ENCODE measurements at regions not wholly inside any gene's neighbourhood (a gene's known extent, or its start where the extent isn't known, plus 50 kb on each side); places are given as distances from the start of the nearest gene placed in this dataset.

- Mint-ChIP-seq H3K36me3 (peaks cover 60 to 70% of the 10 kb centered on the region in 2 donors), H3K4me3 (no peak overlapping the region), H3K27ac (peak overlapping the region in 1 of 7 donors; percentile 19), H3K27me3 (ENCODE audit: low read depth in 3 of 3) (no peaks in the 10 kb centered on the region), H3K4me1 (peaks cover 73% of the 10 kb centered on the region), H3K9me3 (no peaks in the 10 kb centered on the region)
- H4K20me1 ChIP-seq (ENCODE audit: insufficient read depth, low read length), result peaks cover 100% of the 10 kb centered on the region
- peak in 1 of 3 donors; percentile 27 for DNase-seq
- H3K27ac ChIP-seq (ENCODE audit: low read depth in 1 of 2, low read length in 2 of 2), result no peak overlapping the region
- H3K36me3 ChIP-seq (replicated peaks in 1 of 2; ENCODE audit: control insufficient read depth in 1 of 2, insufficient read depth in 2 of 2, low read length in 2 of 2), result peaks cover 16 to 23% of the 10 kb centered on the region in 2 donors
- H3K9me3 ChIP-seq (replicated peaks in 1 of 2; ENCODE audit: control insufficient read depth in 1 of 2, insufficient read depth in 1 of 2, low read length in 2 of 2), result no peaks in the 10 kb centered on the region
- intact Hi-C loops (cut with micrococcal nuclease), result loop anchor here in 1 of 2 donors (10.0 kb wide), 2 partner anchors 184 to 384 kb away; no protein-coding TSS in a partner anchor
- no peak overlapping the region for H3K4me2 ChIP-seq (replicated peaks; ENCODE audit: extremely low read depth, low read length, poor library complexity, severe bottlenecking)
- TF ChIP-seq CTCF (IDR thresholded peaks at IDR 0.05), result no peak
- no peak overlapping the region for H3K9ac ChIP-seq (ENCODE audit: insufficient read depth, low read length, poor library complexity, severe bottlenecking)
- no peak overlapping the region for H2AFZ ChIP-seq (ENCODE audit: insufficient read depth, low read depth, low read length, poor library complexity, severe bottlenecking)
- H3K79me2 ChIP-seq (ENCODE audit: insufficient read depth, low read length), result peaks cover 100% of the 10 kb centered on the region
- no peak overlapping the region for H3K4me3 ChIP-seq (replicated peaks in 1 of 3; ENCODE audit: low read depth in 2 of 3, low read length in 3 of 3)
- H3K27me3 ChIP-seq (ENCODE audit: control insufficient read depth in 2 of 2, insufficient read depth in 2 of 2, low read length in 2 of 2), result no peaks in the 10 kb centered on the region
- peaks cover 32 to 66% of the 10 kb centered on the region in 2 donors for H3K4me1 ChIP-seq (ENCODE audit: control insufficient read depth in 1 of 2, insufficient read depth in 2 of 2, low read length in 2 of 2)
- no CpG with 5 or more reads among the region's 4 CpGs for WGBS (ENCODE audit: insufficient coverage)
Observed at GRCh38 chr3:72440491-72440890, 407.8 kb downstream of the SHQ1 start.

GRCh38 chr3:72439321-72440183 lies 408.7 kb downstream of the SHQ1 start:
- Mint-ChIP-seq H3K4me3 (no peak overlapping the region), H3K27me3 (ENCODE audit: low read depth in 3 of 3) (no peaks in the 10 kb centered on the region), H3K36me3 (peaks cover 64 to 66% of the 10 kb centered on the region in 2 donors), H3K9me3 (no peaks in the 10 kb centered on the region), H3K4me1 (peaks cover 71% of the 10 kb centered on the region), H3K27ac (no peak overlapping the region)
- Histone ChIP-seq H3K9me3 (replicated peaks in 1 of 2; ENCODE audit: control insufficient read depth in 1 of 2, insufficient read depth in 1 of 2, low read length in 2 of 2) (no peaks in the 10 kb centered on the region), H3K36me3 (replicated peaks in 1 of 2; ENCODE audit: control insufficient read depth in 1 of 2, insufficient read depth in 2 of 2, low read length in 2 of 2) (peaks cover 16 to 28% of the 10 kb centered on the region in 2 donors), H4K20me1 (ENCODE audit: insufficient read depth, low read length) (peaks cover 100% of the 10 kb centered on the region), H2AFZ (ENCODE audit: insufficient read depth, low read depth, low read length, poor library complexity, severe bottlenecking) (no peak overlapping the region), H3K9ac (ENCODE audit: insufficient read depth, low read length, poor library complexity, severe bottlenecking) (no peak overlapping the region), H3K4me3 (replicated peaks in 1 of 3; ENCODE audit: low read depth in 2 of 3, low read length in 3 of 3) (no peak overlapping the region), H3K4me2 (replicated peaks; ENCODE audit: extremely low read depth, low read length, poor library complexity, severe bottlenecking) (no peak overlapping the region), H3K27ac (ENCODE audit: low read depth in 1 of 2, low read length in 2 of 2) (no peak overlapping the region), H3K27me3 (ENCODE audit: control insufficient read depth in 2 of 2, insufficient read depth in 2 of 2, low read length in 2 of 2) (no peaks in the 10 kb centered on the region), H3K4me1 (ENCODE audit: control insufficient read depth in 1 of 2, insufficient read depth in 2 of 2, low read length in 2 of 2) (peaks cover 32 to 60% of the 10 kb centered on the region in 2 donors), H3K79me2 (ENCODE audit: insufficient read depth, low read length) (peaks cover 100% of the 10 kb centered on the region)
- WGBS (ENCODE audit: insufficient coverage), result 44% methylated on average over 2 of the region's 5 CpGs
- DNase-seq, result no peak
- no peak for TF ChIP-seq CTCF (IDR thresholded peaks at IDR 0.05)
- intact Hi-C loops (cut with micrococcal nuclease), result loop anchor here in 1 of 2 donors (10.0 kb wide), 2 partner anchors 185 to 385 kb away; no protein-coding TSS in a partner anchor
